ENCODE measurements at regions not wholly inside any gene's neighbourhood (a gene's known extent, or its start where the extent isn't known, plus 50 kb on each side); places are given as distances from the start of the nearest gene placed in this dataset.

- Histone ChIP-seq H3K36me3 (ENCODE audit: insufficient read depth, low read length) (no peaks in the 10 kb centered on the region), H3K9me3 (ENCODE audit: low read length) (no peaks in the 10 kb centered on the region), H3K9ac (ENCODE audit: low read length) (no peak overlapping the region), H3K9me2 (ENCODE audit: insufficient read depth, low read length) (no peaks in the 10 kb centered on the region), H4K20me1 (ENCODE audit: insufficient read depth) (no peaks in the 10 kb centered on the region), H3K27me3 (ENCODE audit: insufficient read depth, low read depth, low read length) (no peaks in the 10 kb centered on the region), H3K4me3 (ENCODE audit: low read length) (no peak overlapping the region), H3K4me2 (ENCODE audit: low read length) (no peak overlapping the region), H3F3A (ENCODE audit: insufficient read depth, low read length, poor library complexity, severe bottlenecking) (no peaks in the 10 kb centered on the region), H2AFZ (ENCODE audit: low read depth, low read length) (no peak overlapping the region), H3K79me2 (replicated peaks; ENCODE audit: insufficient read depth, low read length) (no peaks in the 10 kb centered on the region), H3K27ac (ENCODE audit: low read length) (no peak overlapping the region)
- no peak for TF ChIP-seq EZH2 (IDR thresholded peaks at IDR 0.05; ENCODE audit: borderline replicate concordance, insufficient read depth, low read length, poor library complexity, severe bottlenecking)
- no peak for TF ChIP-seq EP300 (conservative IDR thresholded peaks at IDR 0.05; ENCODE audit: poor library complexity, severe bottlenecking)
- no peak for TF ChIP-seq TAF1 (IDR thresholded peaks at IDR 0.05; ENCODE audit: low read depth)
- no peak for TF ChIP-seq POLR2AphosphoS5 (IDR thresholded peaks at IDR 0.05)
- no peak for TF ChIP-seq MXI1 (conservative IDR thresholded peaks at IDR 0.05; ENCODE audit: poor library complexity, severe bottlenecking)
- TF ChIP-seq REST (IDR thresholded peaks at IDR 0.05; ENCODE audit: borderline replicate concordance): no peak
- TF ChIP-seq SMC3 (conservative IDR thresholded peaks at IDR 0.05; ENCODE audit: poor library complexity): no peak
- TF ChIP-seq RAD21 (conservative IDR thresholded peaks at IDR 0.05): no peak
- TF ChIP-seq CTCF (IDR thresholded peaks at IDR 0.05; ENCODE audit: poor library complexity, severe bottlenecking): no peak
Measured at GRCh38 chr4:30294295-30294694, 425.9 kb upstream of the PCDH7 start.

- Histone ChIP-seq H3K27ac (ENCODE audit: low read length) (no peak overlapping the region), H3K36me3 (ENCODE audit: insufficient read depth, low read length) (no peaks in the 10 kb centered on the region), H3K4me2 (ENCODE audit: low read length) (no peak overlapping the region), H3K79me2 (replicated peaks; ENCODE audit: insufficient read depth, low read length) (no peaks in the 10 kb centered on the region), H3K9me3 (ENCODE audit: low read length) (no peaks in the 10 kb centered on the region), H3K9me2 (ENCODE audit: insufficient read depth, low read length) (no peaks in the 10 kb centered on the region), H2AFZ (ENCODE audit: low read depth, low read length) (no peak overlapping the region), H3K9ac (ENCODE audit: low read length) (no peak overlapping the region), H4K20me1 (ENCODE audit: insufficient read depth) (no peaks in the 10 kb centered on the region), H3F3A (ENCODE audit: insufficient read depth, low read length, poor library complexity, severe bottlenecking) (no peaks in the 10 kb centered on the region), H3K4me3 (ENCODE audit: low read length) (no peak overlapping the region), H3K27me3 (ENCODE audit: insufficient read depth, low read depth, low read length) (no peaks in the 10 kb centered on the region)
- no peak for TF ChIP-seq EP300 (conservative IDR thresholded peaks at IDR 0.05; ENCODE audit: poor library complexity, severe bottlenecking)
- TF ChIP-seq RAD21 (conservative IDR thresholded peaks at IDR 0.05): no peak
- TF ChIP-seq TAF1 (IDR thresholded peaks at IDR 0.05; ENCODE audit: low read depth): no peak
- TF ChIP-seq POLR2AphosphoS5 (IDR thresholded peaks at IDR 0.05): no peak
Measured at GRCh38 chr4:30295652-30296051, 424.5 kb upstream of the PCDH7 start.

GRCh38 chr4:30314001-30314400, 406.2 kb upstream of the PCDH7 start:
- Histone ChIP-seq H3F3A (ENCODE audit: insufficient read depth, low read length, poor library complexity, severe bottlenecking) (no peaks in the 10 kb centered on the region), H3K27ac (ENCODE audit: low read length) (no peak overlapping the region), H4K20me1 (ENCODE audit: insufficient read depth) (no peaks in the 10 kb centered on the region), H3K4me2 (ENCODE audit: low read length) (no peak overlapping the region), H3K27me3 (ENCODE audit: insufficient read depth, low read depth, low read length) (no peaks in the 10 kb centered on the region), H3K79me2 (replicated peaks; ENCODE audit: insufficient read depth, low read length) (no peaks in the 10 kb centered on the region), H3K9ac (ENCODE audit: low read length) (no peak overlapping the region), H3K9me3 (ENCODE audit: low read length) (no peaks in the 10 kb centered on the region), H2AFZ (ENCODE audit: low read depth, low read length) (no peak overlapping the region), H3K9me2 (ENCODE audit: insufficient read depth, low read length) (no peaks in the 10 kb centered on the region), H3K36me3 (ENCODE audit: insufficient read depth, low read length) (no peaks in the 10 kb centered on the region), H3K4me3 (ENCODE audit: low read length) (no peak overlapping the region)
- TF ChIP-seq MXI1 (conservative IDR thresholded peaks at IDR 0.05; ENCODE audit: poor library complexity, severe bottlenecking) (no peak), TAF1 (IDR thresholded peaks at IDR 0.05; ENCODE audit: low read depth) (no peak), REST (IDR thresholded peaks at IDR 0.05; ENCODE audit: borderline replicate concordance) (no peak), EP300 (conservative IDR thresholded peaks at IDR 0.05; ENCODE audit: poor library complexity, severe bottlenecking) (no peak), CTCF (IDR thresholded peaks at IDR 0.05; ENCODE audit: poor library complexity, severe bottlenecking) (no peak), RAD21 (conservative IDR thresholded peaks at IDR 0.05) (no peak), EZH2 (IDR thresholded peaks at IDR 0.05; ENCODE audit: borderline replicate concordance, insufficient read depth, low read length, poor library complexity, severe bottlenecking) (no peak), SMC3 (conservative IDR thresholded peaks at IDR 0.05; ENCODE audit: poor library complexity) (no peak), POLR2AphosphoS5 (IDR thresholded peaks at IDR 0.05) (no peak)

All from neural cell (in vitro differentiated cells).